Smooth muscle cell (in vitro differentiated cells): ENCODE measurements at regions not wholly inside any gene's neighbourhood (a gene's known extent, or its start where the extent isn't known, plus 50 kb on each side); places are given as distances from the start of the nearest gene placed in this dataset.

Source experiments
- DNase-seq: peaks from one replicate; lab custom pipeline; 2025; ENCODE audit not compliant: unreplicated experiment; lab: John Stamatoyannopoulos, UW
- H2AFZ ChIP-seq: fragments of 200-600 bp; sonication (generic); 2 replicates; pipeline ENCODE4 v1.6.0; 2016; ENCODE audit warnings: antibody characterized with exemption, low read depth, mild to moderate bottlenecking
- H3F3A ChIP-seq: fragments of 200-600 bp; sonication (generic); 2 replicates; pipeline ENCODE4 v1.6.0; 2017; ENCODE audit warnings: antibody characterized with exemption, low read depth
- H3K27ac ChIP-seq: fragments of 200-600 bp; sonication (generic); 2 replicates; pipeline ENCODE4 v1.5.1; 2016; ENCODE audit warnings: low read depth, mild to moderate bottlenecking
- H3K27me3 ChIP-seq: fragments of 200-600 bp; sonication (generic); 2 replicates; pipeline ENCODE4 v1.6.1; 2016; ENCODE audit warnings: low read depth, mild to moderate bottlenecking
- H3K36me3 ChIP-seq: fragments of 200-600 bp; sonication (generic); 2 replicates; pipeline ENCODE4 v1.5.1; 2016; ENCODE audit warnings: low read depth
- H3K4me1 ChIP-seq: fragments of 200-600 bp; sonication (generic); 2 replicates; pipeline ENCODE4 v1.5.1; 2016; ENCODE audit warnings: low read depth
- H3K4me2 ChIP-seq: fragments of 200-600 bp; sonication (generic); 2 replicates; pipeline ENCODE4 v1.6.0; 2016; ENCODE audit warnings: mild to moderate bottlenecking
- H3K4me3 ChIP-seq: fragments of 200-600 bp; sonication (generic); 2 replicates; pipeline ENCODE4 v1.5.1; 2016; ENCODE audit warnings: mild to moderate bottlenecking
- H3K79me2 ChIP-seq: fragments of 200-600 bp; sonication (generic); 2 replicates; pipeline ENCODE4 v1.6.0; 2016; ENCODE audit warnings: low read depth, mild to moderate bottlenecking
- H3K9ac ChIP-seq: fragments of 200-600 bp; sonication (generic); 2 replicates; pipeline ENCODE4 v1.6.0; 2016; ENCODE audit warnings: low read depth
- H3K9me3 ChIP-seq: fragments of 200-600 bp; sonication (generic); replicated peaks from 2 replicates; pipeline ENCODE4 v1.5.1; 2016; ENCODE audit warnings: low read depth
- H4K20me1 ChIP-seq: fragments of 200-600 bp; sonication (generic); 2 replicates; pipeline ENCODE4 v1.6.0; 2016; ENCODE audit warnings: low read depth
- WGBS: methylation state at CpG from one replicate; pipeline ENCODE4 v1.1.7; 2016; ENCODE audit warnings: low lambda C conversion rate; 5-methylcytosine and 5-hydroxymethylcytosine counted together
- TF ChIP-seq, protein P1 (sequence below): fragments of 200-600 bp; sonication (generic); IDR thresholded peaks from 2 replicates; pipeline ENCODE4 v1.5.1; 2017; ENCODE audit warnings: borderline replicate concordance, mild to moderate bottlenecking, antibody characterized with exemption; ENCODE audit not compliant: insufficient read depth, poor library complexity, severe bottlenecking

DNA sequence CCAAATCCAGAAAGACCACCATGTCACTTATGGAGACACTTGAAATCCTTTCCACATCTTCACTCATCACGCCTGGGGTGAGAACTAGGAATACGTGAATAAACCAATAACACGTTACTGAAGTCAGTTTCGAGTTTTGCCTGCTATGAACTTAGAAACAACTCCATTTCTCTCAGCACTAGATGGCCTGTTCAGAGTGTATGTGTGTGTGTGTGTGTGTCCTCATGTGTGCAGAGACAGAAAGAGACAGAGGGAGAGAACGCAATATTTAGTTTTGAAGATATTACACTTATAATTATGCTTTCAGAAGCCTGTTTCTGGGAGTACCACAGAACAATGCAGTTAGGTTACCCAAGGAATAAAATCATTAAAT lies 81.2 kb upstream of the CCN6 start:
- TF ChIP-seq, protein P1, sequence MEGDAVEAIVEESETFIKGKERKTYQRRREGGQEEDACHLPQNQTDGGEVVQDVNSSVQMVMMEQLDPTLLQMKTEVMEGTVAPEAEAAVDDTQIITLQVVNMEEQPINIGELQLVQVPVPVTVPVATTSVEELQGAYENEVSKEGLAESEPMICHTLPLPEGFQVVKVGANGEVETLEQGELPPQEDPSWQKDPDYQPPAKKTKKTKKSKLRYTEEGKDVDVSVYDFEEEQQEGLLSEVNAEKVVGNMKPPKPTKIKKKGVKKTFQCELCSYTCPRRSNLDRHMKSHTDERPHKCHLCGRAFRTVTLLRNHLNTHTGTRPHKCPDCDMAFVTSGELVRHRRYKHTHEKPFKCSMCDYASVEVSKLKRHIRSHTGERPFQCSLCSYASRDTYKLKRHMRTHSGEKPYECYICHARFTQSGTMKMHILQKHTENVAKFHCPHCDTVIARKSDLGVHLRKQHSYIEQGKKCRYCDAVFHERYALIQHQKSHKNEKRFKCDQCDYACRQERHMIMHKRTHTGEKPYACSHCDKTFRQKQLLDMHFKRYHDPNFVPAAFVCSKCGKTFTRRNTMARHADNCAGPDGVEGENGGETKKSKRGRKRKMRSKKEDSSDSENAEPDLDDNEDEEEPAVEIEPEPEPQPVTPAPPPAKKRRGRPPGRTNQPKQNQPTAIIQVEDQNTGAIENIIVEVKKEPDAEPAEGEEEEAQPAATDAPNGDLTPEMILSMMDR = no peak

DNA sequence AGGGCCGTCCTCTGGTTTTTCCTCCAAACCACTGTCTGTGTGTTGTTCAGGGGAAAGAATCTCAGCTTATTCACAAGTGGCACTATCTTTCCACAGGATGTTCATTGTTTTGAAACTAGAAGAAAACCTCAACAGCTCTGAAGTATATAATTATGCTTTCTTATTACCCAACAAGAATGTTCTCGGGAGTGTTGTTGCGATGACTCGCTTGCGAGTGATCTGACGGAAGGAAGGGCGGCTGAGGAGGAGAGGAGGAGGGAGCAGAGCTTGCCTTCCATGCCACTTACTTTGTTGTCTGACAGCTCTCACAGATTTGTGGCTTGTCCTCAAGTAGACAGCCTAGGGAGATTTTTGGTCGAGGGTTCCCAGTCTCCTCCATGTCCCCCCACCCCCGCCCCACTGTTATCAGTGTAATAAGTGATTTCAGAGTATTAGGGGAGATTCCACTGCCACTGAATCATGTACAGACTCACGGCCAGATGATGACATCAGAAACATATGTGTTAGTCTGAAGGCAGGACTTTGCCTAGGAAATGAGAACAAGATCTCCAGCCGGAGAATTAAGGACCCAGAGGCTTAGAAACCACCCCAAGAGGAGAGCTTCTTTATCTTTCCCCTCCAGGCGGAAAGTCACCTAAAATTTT lies 80.7 kb upstream of the CCN6 start:
- H3K9ac ChIP-seq = peak overlapping the region; percentile 95
- DNase-seq = peak; percentile 35
- under 1% methylated on average over 12 of the region's 12 CpGs for WGBS
- peak overlapping the region; percentile 99 for H3K27ac ChIP-seq
- H3K79me2 ChIP-seq = no peaks in the 10 kb centered on the region
- H2AFZ ChIP-seq = no peak overlapping the region
- H4K20me1 ChIP-seq = no peaks in the 10 kb centered on the region
- H3K4me1 ChIP-seq = peaks cover 30% of the 10 kb centered on the region
- no peaks in the 10 kb centered on the region for H3K27me3 ChIP-seq
- TF ChIP-seq, protein P1 = no peak
- H3K4me2 ChIP-seq = peak overlapping the region; percentile 77
- H3K9me3 ChIP-seq = no peaks in the 10 kb centered on the region
- peak overlapping the region; percentile 19 for H3K4me3 ChIP-seq
- H3K36me3 ChIP-seq = no peaks in the 10 kb centered on the region
- H3F3A ChIP-seq = peaks cover 38% of the 10 kb centered on the region

More for the DNA sequence above, 81.2 kb upstream of the CCN6 start:
- WGBS = 62% methylated on average over 5 of the region's 5 CpGs
- H3K4me2 ChIP-seq = peak overlapping the region; percentile 77
- no peaks in the 10 kb centered on the region for H3K79me2 ChIP-seq
- H3K9me3 ChIP-seq = no peaks in the 10 kb centered on the region
- H3K27me3 ChIP-seq = no peaks in the 10 kb centered on the region
- H3K9ac ChIP-seq = peak overlapping the region; percentile 95
- H3K4me3 ChIP-seq = peak overlapping the region; percentile 19
- H2AFZ ChIP-seq = no peak overlapping the region
- peaks cover 30% of the 10 kb centered on the region for H3K4me1 ChIP-seq
- DNase-seq = no peak
- peaks cover 38% of the 10 kb centered on the region for H3F3A ChIP-seq
- no peaks in the 10 kb centered on the region for H3K36me3 ChIP-seq
- peak overlapping the region; percentile 99 for H3K27ac ChIP-seq
- no peaks in the 10 kb centered on the region for H4K20me1 ChIP-seq

DNA sequence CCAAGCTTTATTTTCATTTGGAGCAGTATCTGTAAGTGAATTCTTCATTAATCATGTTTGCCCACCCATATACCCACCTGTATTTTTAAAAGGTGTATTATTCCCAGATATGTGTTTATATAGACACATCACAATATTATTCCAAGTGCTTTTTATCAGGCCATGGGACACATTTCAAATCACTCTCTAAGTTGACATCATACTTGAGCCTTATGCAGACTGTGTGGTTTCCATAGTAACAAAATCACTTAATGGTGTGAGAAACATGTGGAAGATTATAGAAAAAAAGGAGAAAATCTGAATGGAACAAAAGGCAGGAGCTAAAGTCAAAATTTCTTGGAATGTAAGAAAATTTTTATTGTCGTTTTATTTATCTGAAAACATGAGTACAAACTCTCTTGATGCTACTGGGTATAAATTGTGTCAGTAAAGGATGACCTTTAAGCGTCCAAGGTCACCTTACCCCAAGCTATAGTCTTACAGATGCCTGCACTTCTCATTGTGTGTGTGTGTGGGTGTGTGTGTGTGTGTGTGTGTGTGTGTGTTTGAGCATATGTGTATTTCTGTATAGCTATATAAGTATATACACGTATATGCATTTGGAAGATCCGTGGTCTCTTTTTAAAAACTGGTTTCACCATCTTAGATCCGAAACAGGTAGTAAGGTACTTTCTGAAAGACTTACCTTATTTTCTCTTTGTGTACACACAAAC lies 79.8 kb upstream of the CCN6 start:
- WGBS = 87% methylated on average over 5 of the region's 5 CpGs
- peak overlapping the region; percentile 99 for H3K27ac ChIP-seq
- no peaks in the 10 kb centered on the region for H3K36me3 ChIP-seq
- H3K4me2 ChIP-seq = peak overlapping the region; percentile 77
- no peak overlapping the region for H2AFZ ChIP-seq
- no peak for DNase-seq
- TF ChIP-seq, protein P1 = no peak
- peak overlapping the region; percentile 19 for H3K4me3 ChIP-seq
- H3K4me1 ChIP-seq = peaks cover 30% of the 10 kb centered on the region
- peak overlapping the region; percentile 95 for H3K9ac ChIP-seq
- no peaks in the 10 kb centered on the region for H3K9me3 ChIP-seq
- H3F3A ChIP-seq = peaks cover 38% of the 10 kb centered on the region
- H3K27me3 ChIP-seq = no peaks in the 10 kb centered on the region
- H4K20me1 ChIP-seq = no peaks in the 10 kb centered on the region
- H3K79me2 ChIP-seq = no peaks in the 10 kb centered on the region
